DMS53 treated with DMSO at 0.1 percent for 48 hours (cell line): ENCODE measurements at regions not wholly inside any gene's neighbourhood (a gene's known extent, or its start where the extent isn't known, plus 50 kb on each side); places are given as distances from the start of the nearest gene placed in this dataset.
"Not testable (repeated sequence)": the region's sequence is repeated elsewhere in the genome, so short reads cannot be mapped to it uniquely, and the experiment has no call there.

Source experiments
- DNase-seq: peaks from one replicate; lab custom pipeline; 2025; ENCODE audit not compliant: unreplicated experiment; lab: John Stamatoyannopoulos, UW

- DNase-seq = no peak
Measured at GRCh38 chr13:73532987-73533510, 474.2 kb downstream of the KLF5 start.

GRCh38 chr13:73532582-73532981 is 473.8 kb downstream of the KLF5 start:
- no peak for DNase-seq

GRCh38 chr13:73531014-73531413 is 472.2 kb downstream of the KLF5 start:
- DNase-seq = no peak

GRCh38 chr13:73522937-73523336 is 464.1 kb downstream of the KLF5 start:
- no peak for DNase-seq

DNA sequence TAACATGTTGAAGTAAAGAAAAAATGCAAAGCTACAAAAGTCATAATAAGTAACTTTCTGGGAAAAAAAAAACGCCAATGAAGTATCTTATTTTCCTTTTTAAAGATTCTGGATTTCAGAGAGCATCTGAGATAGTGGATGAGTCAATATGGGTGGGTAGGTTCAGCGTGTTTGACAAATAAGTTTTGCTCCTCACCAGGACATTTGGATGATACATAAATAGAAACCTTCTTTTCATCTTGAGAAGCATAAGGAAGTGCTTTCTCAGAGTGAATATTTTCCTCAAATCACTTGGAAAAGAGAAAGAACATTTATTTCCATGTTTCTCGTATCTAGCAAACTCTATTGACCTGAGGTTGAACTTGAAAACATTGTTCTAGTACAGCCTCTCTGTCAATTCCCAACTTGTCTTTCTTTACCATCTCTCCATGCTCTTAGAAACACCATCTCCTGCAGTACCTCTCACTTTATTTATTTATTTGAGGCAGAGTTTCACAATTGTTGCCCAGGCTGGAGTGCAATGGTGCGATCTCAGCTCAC is 463.2 kb downstream of the KLF5 start:
- no peak for DNase-seq

DNA sequence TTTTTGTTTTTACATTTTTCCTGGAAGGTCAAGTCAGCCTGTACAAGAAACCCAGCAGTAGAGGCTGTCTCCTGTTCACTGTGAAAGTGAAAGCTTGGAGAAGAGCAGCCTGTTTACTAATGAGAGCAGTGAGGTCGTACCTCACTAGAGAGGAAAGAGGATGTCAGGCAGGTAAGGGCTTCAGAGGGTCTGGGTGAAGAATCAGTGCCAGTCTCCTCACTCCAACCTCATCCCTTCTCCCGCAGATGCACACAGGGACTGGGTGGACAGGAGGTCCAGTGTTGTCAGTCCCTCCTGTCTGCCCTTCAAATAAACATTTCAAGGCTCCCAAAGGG is 462.5 kb downstream of the KLF5 start:
- no peak for DNase-seq

GRCh38 chr13:73520566-73521289 is 461.9 kb downstream of the KLF5 start:
- no peak for DNase-seq

- DNase-seq = not testable (repeated sequence)
Measured at GRCh38 chr13:73520135-73520534, 461.3 kb downstream of the KLF5 start.

DNA sequence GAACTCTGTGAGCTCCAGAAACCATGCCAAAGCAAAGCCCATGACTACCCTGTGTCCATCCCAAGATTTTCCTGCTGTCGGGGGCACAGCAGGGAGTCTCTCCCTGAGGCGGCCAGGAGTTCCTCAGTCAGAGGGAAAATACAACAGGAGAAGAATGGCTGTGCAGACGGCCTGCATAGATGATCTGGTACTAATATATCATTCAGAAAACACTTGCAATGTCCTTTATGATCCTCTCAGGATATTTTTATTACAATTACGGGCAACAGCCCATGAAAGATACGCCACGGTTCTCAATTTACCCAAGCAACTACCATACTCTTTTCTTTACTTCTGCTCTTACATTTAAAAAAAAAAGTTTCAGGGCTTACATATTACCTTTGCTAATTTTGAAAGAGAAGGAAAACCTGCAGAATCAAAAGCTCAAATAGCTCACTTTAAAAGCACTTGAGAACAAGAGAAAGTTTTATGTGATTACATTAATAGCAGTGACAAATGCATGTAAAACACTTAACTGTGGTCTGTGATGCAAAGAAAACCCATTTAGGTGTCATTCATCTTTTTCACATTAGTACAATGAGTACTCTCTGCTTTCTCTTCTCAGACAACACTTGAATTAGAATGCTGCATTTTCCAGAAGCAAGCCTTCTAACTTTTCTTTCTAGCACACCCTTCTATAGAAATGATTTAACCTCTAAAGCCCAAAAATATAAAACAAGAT is 460.8 kb downstream of the KLF5 start:
- no peak for DNase-seq

GRCh38 chr13:73517766-73518165 is 459.0 kb downstream of the KLF5 start:
- DNase-seq = no peak

GRCh38 chr13:73516731-73517130 is 457.9 kb downstream of the KLF5 start:
- DNase-seq = no peak

DNA sequence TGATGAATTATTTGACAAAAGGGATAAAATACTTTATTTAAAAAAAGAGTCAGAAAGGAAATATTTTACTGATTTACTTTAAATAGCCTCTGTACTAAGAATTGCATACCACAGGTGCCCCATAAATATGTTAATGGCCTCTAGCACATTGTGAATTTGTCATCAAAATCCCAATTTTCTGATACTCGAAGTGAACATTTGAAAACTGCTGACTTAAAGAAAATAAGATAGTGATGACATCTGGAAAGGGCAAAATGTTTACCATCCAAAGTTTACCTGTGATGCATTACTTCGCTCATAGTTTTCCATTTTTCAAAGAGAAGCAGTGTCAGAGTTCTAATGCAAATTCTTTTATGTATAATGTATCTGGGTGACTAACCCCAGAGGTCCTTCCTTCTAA is 455.4 kb downstream of the KLF5 start:
- DNase-seq = no peak

DNA sequence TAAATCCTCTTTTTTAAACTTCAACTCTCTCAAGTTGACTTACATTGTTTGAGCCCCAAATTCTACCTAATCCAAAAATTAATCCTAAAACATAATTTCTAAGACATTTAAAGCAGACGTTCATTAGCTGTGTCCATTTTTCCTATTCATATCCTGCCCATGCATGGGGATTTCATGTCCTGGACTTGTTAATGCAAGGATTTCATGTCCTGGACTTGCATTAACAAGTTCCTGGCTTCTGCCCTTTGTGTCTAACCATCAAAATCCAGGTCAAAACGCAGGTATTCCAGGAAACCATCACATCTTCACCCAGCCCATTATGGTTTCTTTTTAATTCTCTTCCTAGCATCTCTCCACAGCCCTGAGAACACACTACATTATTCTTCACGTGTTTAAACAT is 454.9 kb downstream of the KLF5 start:
- DNase-seq = no peak

GRCh38 chr13:73508841-73509240 is 450.0 kb downstream of the KLF5 start:
- no peak for DNase-seq

DNA sequence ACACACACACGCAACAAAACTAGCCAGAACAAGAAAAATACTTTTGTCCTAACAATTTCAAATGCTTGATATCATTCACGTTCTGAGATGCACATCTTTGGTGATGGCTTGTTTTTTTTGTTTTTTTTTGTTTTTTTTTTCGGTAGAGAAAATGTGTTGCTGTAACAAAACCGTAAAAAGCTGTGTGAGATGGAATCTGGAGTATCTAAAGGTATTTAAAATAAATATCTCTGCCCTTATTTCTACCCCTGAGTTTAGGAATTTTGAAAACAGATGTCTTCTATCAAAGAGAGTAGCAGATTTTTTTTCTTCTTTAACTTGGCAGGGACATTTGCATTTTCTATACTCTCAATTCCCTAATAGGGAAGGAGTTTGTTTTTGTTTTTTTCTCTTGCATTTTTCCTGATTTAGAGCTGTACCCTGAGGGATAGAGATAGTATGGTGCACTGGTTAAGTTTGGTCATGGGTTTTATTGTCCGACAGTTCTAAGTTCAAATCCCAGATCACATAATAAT is 446.6 kb downstream of the KLF5 start:
- no peak for DNase-seq

DNA sequence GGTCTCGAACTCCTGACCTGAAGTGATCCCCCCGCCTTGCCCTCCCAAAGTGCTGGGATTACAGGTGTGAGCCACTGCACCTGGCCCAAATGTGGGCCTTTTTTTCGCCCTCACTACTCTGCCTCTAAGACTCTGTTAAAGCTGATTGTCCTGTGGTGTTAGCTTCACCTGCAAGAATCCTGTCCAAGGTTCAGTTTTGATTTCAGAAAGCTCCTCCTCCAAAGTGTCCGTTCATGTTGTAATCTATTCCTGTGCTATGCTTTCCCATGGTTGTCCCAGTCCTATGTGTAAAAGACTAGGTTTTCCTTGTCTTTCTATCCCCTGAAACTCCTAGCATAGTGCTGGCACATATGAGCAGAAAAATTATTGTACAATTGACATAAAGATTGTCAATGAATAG is 440.9 kb downstream of the KLF5 start:
- no peak for DNase-seq

GRCh38 chr13:73497430-73497829 is 438.6 kb downstream of the KLF5 start:
- DNase-seq = no peak

DNA sequence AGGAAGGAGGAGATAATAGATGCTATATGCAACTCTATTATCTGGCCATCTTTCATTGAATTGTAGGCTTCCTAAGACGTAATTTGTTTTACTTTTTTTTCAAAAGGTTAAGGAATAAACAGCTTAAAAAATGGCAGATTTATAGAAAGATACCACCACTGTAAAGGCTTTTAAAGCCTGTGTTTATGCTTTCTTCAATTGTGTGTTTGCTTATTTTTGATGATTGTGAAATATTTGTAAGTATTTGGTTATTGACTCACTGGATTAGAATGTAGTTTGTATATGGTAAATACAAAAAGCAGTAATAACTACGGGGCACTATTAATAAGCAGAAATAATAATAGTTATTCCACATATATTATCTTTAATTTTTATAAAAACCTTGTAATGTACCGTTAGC is 437.9 kb downstream of the KLF5 start:
- no peak for DNase-seq

- DNase-seq = no peak
Measured at GRCh38 chr13:73492811-73493210, 434.0 kb downstream of the KLF5 start.

- no peak for DNase-seq
Measured at GRCh38 chr13:73482556-73482955, 423.8 kb downstream of the KLF5 start.

DNA sequence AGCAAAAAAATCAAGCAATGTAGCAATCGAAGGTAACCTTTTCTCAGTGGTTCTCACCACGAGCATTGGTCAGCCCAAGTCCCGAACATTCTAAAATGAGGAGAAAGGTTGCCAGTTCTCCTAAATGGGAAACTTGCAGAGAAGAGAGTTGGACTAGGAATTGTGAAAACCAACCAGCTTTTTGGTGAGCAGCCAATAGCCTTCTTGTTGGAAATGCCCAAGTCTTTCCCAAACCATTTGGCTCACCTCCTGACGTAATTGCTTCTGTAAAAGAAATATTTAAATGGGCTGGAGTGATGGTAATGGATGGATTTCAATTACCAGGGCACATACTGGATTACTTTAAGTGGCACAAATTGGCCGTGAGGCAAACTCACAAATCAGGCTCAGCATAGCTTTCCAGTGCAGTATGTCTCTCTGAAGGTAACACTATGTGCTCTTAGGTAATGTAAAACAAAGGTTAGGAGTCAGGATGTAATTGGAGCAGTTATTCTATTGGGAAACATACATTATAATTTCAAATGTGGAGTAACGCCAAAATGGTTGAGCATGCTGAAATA is 423.2 kb downstream of the KLF5 start:
- DNase-seq = no peak
